IPS-15b (cell line): ENCODE measurements at regions not wholly inside any gene's neighbourhood (a gene's known extent, or its start where the extent isn't known, plus 50 kb on each side); places are given as distances from the start of the nearest gene placed in this dataset.
"Not testable (repeated sequence)": the region's sequence is repeated elsewhere in the genome, so short reads cannot be mapped to it uniquely, and the experiment has no call there.

ENCODE experiments used
- H3K27me3 ChIP-seq: one replicate; pipeline ENCODE4 v1.6.1; 2013; ENCODE audit warnings: low read length; ENCODE audit not compliant: control insufficient read depth, insufficient read depth
- H3K36me3 ChIP-seq: one replicate; pipeline ENCODE4 v1.6.1; 2013; ENCODE audit warnings: low read length; ENCODE audit not compliant: control insufficient read depth, insufficient read depth
- H3K4me1 ChIP-seq: one replicate; pipeline ENCODE4 v1.6.1; 2013; ENCODE audit warnings: mild to moderate bottlenecking, low read length; ENCODE audit not compliant: control insufficient read depth, insufficient read depth
- H3K4me3 ChIP-seq: one replicate; pipeline ENCODE4 v1.5.1; 2013; ENCODE audit warnings: low read depth, low read length
- H3K9ac ChIP-seq: one replicate; pipeline ENCODE4 v1.6.1; 2013; ENCODE audit warnings: low read depth, mild to moderate bottlenecking, low read length
- H3K9me3 ChIP-seq: one replicate; pipeline ENCODE4 v1.6.1; 2013; ENCODE audit warnings: mild to moderate bottlenecking, low read length; ENCODE audit not compliant: control insufficient read depth, insufficient read depth

GRCh38 chrX:137748827-137749226 is 182.9 kb downstream of the ZIC3 start:
- no peak overlapping the region for H3K9ac ChIP-seq
- peaks cover 55% of the 10 kb centered on the region for H3K4me1 ChIP-seq
- H3K27me3 ChIP-seq = no peaks in the 10 kb centered on the region
- peak overlapping the region; percentile 36 for H3K4me3 ChIP-seq
- no peaks in the 10 kb centered on the region for H3K9me3 ChIP-seq
- no peaks in the 10 kb centered on the region for H3K36me3 ChIP-seq

GRCh38 chrX:137749246-137749645 is 183.3 kb downstream of the ZIC3 start:
- peaks cover 55% of the 10 kb centered on the region for H3K4me1 ChIP-seq
- no peak overlapping the region for H3K9ac ChIP-seq
- no peaks in the 10 kb centered on the region for H3K9me3 ChIP-seq
- H3K4me3 ChIP-seq = no peak overlapping the region
- H3K36me3 ChIP-seq = no peaks in the 10 kb centered on the region
- no peaks in the 10 kb centered on the region for H3K27me3 ChIP-seq

- no peaks in the 10 kb centered on the region for H3K27me3 ChIP-seq
- H3K36me3 ChIP-seq = no peaks in the 10 kb centered on the region
- no peak overlapping the region for H3K9ac ChIP-seq
- no peaks in the 10 kb centered on the region for H3K4me1 ChIP-seq
- no peak overlapping the region for H3K4me3 ChIP-seq
- peaks cover 8% of the 10 kb centered on the region for H3K9me3 ChIP-seq
Observed at GRCh38 chrX:137771537-137771936, 205.6 kb downstream of the ZIC3 start.

GRCh38 chrX:137792214-137792613 is 226.3 kb downstream of the ZIC3 start:
- H3K9me3 ChIP-seq = no peaks in the 10 kb centered on the region
- no peaks in the 10 kb centered on the region for H3K27me3 ChIP-seq

GRCh38 chrX:137797926-137798325 is 232.0 kb downstream of the ZIC3 start:
- H3K9ac ChIP-seq, H3K4me1 ChIP-seq, H3K4me3 ChIP-seq, H3K27me3 ChIP-seq, H3K36me3 ChIP-seq, H3K9me3 ChIP-seq: not testable (repeated sequence)

More at GRCh38 chrX:137792214-137792613, 226.3 kb downstream of the ZIC3 start:
- no peak overlapping the region for H3K4me3 ChIP-seq
- H3K4me1 ChIP-seq = peaks cover 4% of the 10 kb centered on the region
- H3K36me3 ChIP-seq = no peaks in the 10 kb centered on the region
- H3K9ac ChIP-seq = no peak overlapping the region

GRCh38 chrX:137823257-137823656 is 257.3 kb downstream of the ZIC3 start:
- Histone ChIP-seq H3K27me3 (no peaks in the 10 kb centered on the region), H3K9me3 (no peaks in the 10 kb centered on the region), H3K9ac (no peak overlapping the region), H3K4me1 (no peaks in the 10 kb centered on the region), H3K4me3 (no peak overlapping the region), H3K36me3 (no peaks in the 10 kb centered on the region)

- H3K4me1 ChIP-seq = peaks cover 17% of the 10 kb centered on the region
- no peaks in the 10 kb centered on the region for H3K9me3 ChIP-seq
- no peaks in the 10 kb centered on the region for H3K27me3 ChIP-seq
- no peaks in the 10 kb centered on the region for H3K36me3 ChIP-seq
- H3K9ac ChIP-seq = no peak overlapping the region
- H3K4me3 ChIP-seq = no peak overlapping the region
Observed at GRCh38 chrX:137847376-137847775, 281.4 kb downstream of the ZIC3 start.

GRCh38 chrX:137848266-137848905 is 282.5 kb downstream of the ZIC3 start:
- Histone ChIP-seq H3K9ac (peak overlapping the region; percentile 8), H3K36me3 (no peaks in the 10 kb centered on the region), H3K9me3 (no peaks in the 10 kb centered on the region), H3K4me3 (no peak overlapping the region), H3K27me3 (no peaks in the 10 kb centered on the region), H3K4me1 (peaks cover 19% of the 10 kb centered on the region)

- H3K9me3 ChIP-seq = no peaks in the 10 kb centered on the region
Observed at GRCh38 chrX:137852502-137852901, 286.6 kb downstream of the ZIC3 start.

GRCh38 chrX:137855490-137855889 is 289.6 kb downstream of the ZIC3 start:
- Histone ChIP-seq H3K4me3 (no peak overlapping the region), H3K27me3 (no peaks in the 10 kb centered on the region), H3K36me3 (no peaks in the 10 kb centered on the region), H3K9ac (no peak overlapping the region), H3K4me1 (peaks cover 13% of the 10 kb centered on the region), H3K9me3 (no peaks in the 10 kb centered on the region)

More at GRCh38 chrX:137852502-137852901, 286.6 kb downstream of the ZIC3 start:
- no peaks in the 10 kb centered on the region for H3K36me3 ChIP-seq
- peaks cover 19% of the 10 kb centered on the region for H3K4me1 ChIP-seq
- no peak overlapping the region for H3K4me3 ChIP-seq
- no peaks in the 10 kb centered on the region for H3K27me3 ChIP-seq
- no peak overlapping the region for H3K9ac ChIP-seq

- H3K27me3 ChIP-seq = no peaks in the 10 kb centered on the region
- H3K9ac ChIP-seq = no peak overlapping the region
- no peaks in the 10 kb centered on the region for H3K9me3 ChIP-seq
- no peaks in the 10 kb centered on the region for H3K36me3 ChIP-seq
- no peak overlapping the region for H3K4me3 ChIP-seq
- H3K4me1 ChIP-seq = peaks cover 7% of the 10 kb centered on the region
Observed at GRCh38 chrX:137858106-137858505, 292.2 kb downstream of the ZIC3 start.

GRCh38 chrX:137878401-137878800 is 312.5 kb downstream of the ZIC3 start:
- H3K9me3 ChIP-seq = no peaks in the 10 kb centered on the region
- H3K4me1 ChIP-seq = peaks cover 9% of the 10 kb centered on the region

More at GRCh38 chrX:137878401-137878800, 312.5 kb downstream of the ZIC3 start:
- Histone ChIP-seq H3K9ac (no peak overlapping the region), H3K27me3 (no peaks in the 10 kb centered on the region), H3K4me3 (no peak overlapping the region), H3K36me3 (no peaks in the 10 kb centered on the region)
